ENCODE measurements at regions not wholly inside any gene's neighbourhood (a gene's known extent, or its start where the extent isn't known, plus 50 kb on each side); places are given as distances from the start of the nearest gene placed in this dataset.
"Not testable (repeated sequence)": the region's sequence is repeated elsewhere in the genome, so short reads cannot be mapped to it uniquely, and the experiment has no call there.

GRCh38 chr6:164692772-164693510 lies 616.5 kb downstream of the C6orf118 start:
- ATAC-seq (no peak), DNase-seq (ENCODE audit: missing footprints) (no peak)
- intact Hi-C loops (cut with DNase I): no loop called here

- intact Hi-C loops (cut with DNase I): no loop called here
- DNase-seq (ENCODE audit: missing footprints) (no peak), ATAC-seq (no peak)
These were observed 618.5 kb downstream of the C6orf118 start for GRCh38 chr6:164690702-164691500.

- DNase-seq (ENCODE audit: missing footprints): no peak
- intact Hi-C loops (cut with DNase I): no loop called here
- ATAC-seq: no peak
These were observed 619.2 kb downstream of the C6orf118 start for GRCh38 chr6:164690241-164690640.

GRCh38 chr6:164665328-164665727 lies 644.1 kb downstream of the C6orf118 start:
- intact Hi-C loops (cut with DNase I): no loop called here
- no peak for DNase-seq (ENCODE audit: missing footprints)
- no peak for ATAC-seq

GRCh38 chr6:164663634-164664033 lies 645.8 kb downstream of the C6orf118 start:
- ATAC-seq (no peak), DNase-seq (ENCODE audit: missing footprints) (no peak)
- intact Hi-C loops (cut with DNase I): no loop called here

- ATAC-seq: no peak
- DNase-seq (ENCODE audit: missing footprints): no peak
- intact Hi-C loops (cut with DNase I): no loop called here
These were observed 647.7 kb downstream of the C6orf118 start for GRCh38 chr6:164661716-164662115.

- intact Hi-C loops (cut with DNase I): no loop called here
- ATAC-seq: no peak
These were observed 648.6 kb downstream of the C6orf118 start for GRCh38 chr6:164660781-164661180.

GRCh38 chr6:164640956-164641355 lies 668.4 kb downstream of the C6orf118 start:
- no peak for DNase-seq (ENCODE audit: missing footprints)
- no peak for ATAC-seq
- intact Hi-C loops (cut with DNase I): no loop called here

More at GRCh38 chr6:164660781-164661180, 648.6 kb downstream of the C6orf118 start:
- DNase-seq (ENCODE audit: missing footprints): no peak

GRCh38 chr6:164628302-164628931 lies 681.0 kb downstream of the C6orf118 start:
- no peak for DNase-seq (ENCODE audit: missing footprints)
- no peak for ATAC-seq
- intact Hi-C loops (cut with DNase I): no loop called here

GRCh38 chr6:164616917-164617524 lies 692.4 kb downstream of the C6orf118 start:
- ATAC-seq: no peak
- intact Hi-C loops (cut with DNase I): no loop called here
- DNase-seq (ENCODE audit: missing footprints): no peak

GRCh38 chr6:164612751-164613150 lies 696.7 kb downstream of the C6orf118 start:
- intact Hi-C loops (cut with DNase I): no loop called here
- DNase-seq (ENCODE audit: missing footprints): no peak
- no peak for ATAC-seq

- DNase-seq (ENCODE audit: missing footprints); ATAC-seq; intact Hi-C loops (cut with DNase I): not testable (repeated sequence)
These were observed 698.5 kb downstream of the C6orf118 start for GRCh38 chr6:164610859-164611258.

GRCh38 chr6:164602415-164602814 lies 707.0 kb downstream of the C6orf118 start:
- DNase-seq (ENCODE audit: missing footprints); intact Hi-C loops (cut with DNase I); ATAC-seq: not testable (repeated sequence)

- ATAC-seq: no peak
- intact Hi-C loops (cut with DNase I): no loop called here
- DNase-seq (ENCODE audit: missing footprints): no peak
These were observed 727.8 kb downstream of the C6orf118 start for GRCh38 chr6:164581563-164581962.

GRCh38 chr6:164579035-164579434 lies 730.4 kb downstream of the C6orf118 start:
- DNase-seq (ENCODE audit: missing footprints) (no peak), ATAC-seq (peak; percentile 97)
- intact Hi-C loops (cut with DNase I): no loop called here

GRCh38 chr6:164578616-164579015 lies 730.8 kb downstream of the C6orf118 start:
- DNase-seq (ENCODE audit: missing footprints) (no peak), ATAC-seq (peak; percentile 74)
- intact Hi-C loops (cut with DNase I): no loop called here

GRCh38 chr6:164570801-164571200 lies 738.6 kb downstream of the C6orf118 start:
- no peak for DNase-seq (ENCODE audit: missing footprints)
- ATAC-seq: no peak
- intact Hi-C loops (cut with DNase I): no loop called here

GRCh38 chr6:164569509-164569908 lies 739.9 kb downstream of the C6orf118 start:
- ATAC-seq: no peak
- intact Hi-C loops (cut with DNase I): no loop called here
- no peak for DNase-seq (ENCODE audit: missing footprints)

- DNase-seq (ENCODE audit: missing footprints) (no peak), ATAC-seq (no peak)
- intact Hi-C loops (cut with DNase I): no loop called here
These were observed 745.5 kb downstream of the C6orf118 start for GRCh38 chr6:164563924-164564323.
